IgD-negative memory B cell (primary cell): ENCODE measurements at regions not wholly inside any gene's neighbourhood (a gene's known extent, or its start where the extent isn't known, plus 50 kb on each side); places are given as distances from the start of the nearest gene placed in this dataset.
"Not testable (repeated sequence)": the region's sequence is repeated elsewhere in the genome, so short reads cannot be mapped to it uniquely, and the experiment has no call there.

ENCODE experiments used
- H3K27ac Mint-ChIP-seq, 3 donors: one replicate each; pipeline ENCODE4 v1.8.0; 2020 to 2022; ENCODE audit warnings: mild to moderate bottlenecking in 3 of 3, mixed read lengths in 3 of 3, moderate library complexity in 1 of 3
- H3K27me3 Mint-ChIP-seq: one replicate; pipeline ENCODE4 v1.8.0; 2021; ENCODE audit warnings: mixed read lengths
- H3K36me3 Mint-ChIP-seq: one replicate; pipeline ENCODE4 v1.8.0; 2020; ENCODE audit warnings: mild to moderate bottlenecking, mixed read lengths
- H3K4me1 Mint-ChIP-seq, 3 donors: one replicate each; pipeline ENCODE4 v1.8.0; 2020 to 2022; ENCODE audit warnings: mixed read lengths in 3 of 3, mild to moderate bottlenecking in 1 of 3
- H3K4me3 Mint-ChIP-seq, 4 donors: one replicate each; pipeline ENCODE4 v1.8.0; 2020 to 2022; ENCODE audit warnings: mild to moderate bottlenecking in 4 of 4, mixed read lengths in 4 of 4, moderate library complexity in 3 of 4
- H3K9me3 Mint-ChIP-seq, 3 donors: one replicate each; pipeline ENCODE4 v1.8.0; 2020 to 2021; ENCODE audit warnings: mixed read lengths in 3 of 3, mild to moderate bottlenecking in 1 of 3

- not testable (repeated sequence) for H3K27ac Mint-ChIP-seq
Measured at GRCh38 chr9:138174954-138175353, 297.4 kb downstream of the CACNA1B start.

GRCh38 chr9:138175354-138175753 is 297.8 kb downstream of the CACNA1B start:
- not testable (repeated sequence) for H3K36me3 Mint-ChIP-seq, H3K27ac Mint-ChIP-seq, H3K4me3 Mint-ChIP-seq, H3K27me3 Mint-ChIP-seq, H3K4me1 Mint-ChIP-seq, H3K9me3 Mint-ChIP-seq

More at GRCh38 chr9:138174954-138175353, 297.4 kb downstream of the CACNA1B start:
- H3K36me3 Mint-ChIP-seq, H3K4me1 Mint-ChIP-seq, H3K4me3 Mint-ChIP-seq, H3K9me3 Mint-ChIP-seq, H3K27me3 Mint-ChIP-seq: not testable (repeated sequence)

GRCh38 chr9:138177091-138177490 is 299.5 kb downstream of the CACNA1B start:
- not testable (repeated sequence) for H3K27ac Mint-ChIP-seq, H3K4me1 Mint-ChIP-seq, H3K36me3 Mint-ChIP-seq, H3K4me3 Mint-ChIP-seq, H3K27me3 Mint-ChIP-seq, H3K9me3 Mint-ChIP-seq

GRCh38 chr9:138179003-138179402 is 301.4 kb downstream of the CACNA1B start:
- H3K9me3 Mint-ChIP-seq, H3K36me3 Mint-ChIP-seq, H3K4me3 Mint-ChIP-seq, H3K4me1 Mint-ChIP-seq, H3K27me3 Mint-ChIP-seq: not testable (repeated sequence)
- peak overlapping the region in 1 of 3 donors; percentile 23 for H3K27ac Mint-ChIP-seq

GRCh38 chr9:138179671-138180070 is 302.1 kb downstream of the CACNA1B start:
- not testable (repeated sequence) for H3K27ac Mint-ChIP-seq, H3K27me3 Mint-ChIP-seq

GRCh38 chr9:138181963-138182362 is 304.4 kb downstream of the CACNA1B start:
- not testable (repeated sequence) for H3K9me3 Mint-ChIP-seq, H3K36me3 Mint-ChIP-seq, H3K27me3 Mint-ChIP-seq, H3K4me1 Mint-ChIP-seq, H3K4me3 Mint-ChIP-seq
- peak overlapping the region in 1 of 3 donors; percentile 9 for H3K27ac Mint-ChIP-seq

More at GRCh38 chr9:138179671-138180070, 302.1 kb downstream of the CACNA1B start:
- H3K4me1 Mint-ChIP-seq, H3K36me3 Mint-ChIP-seq, H3K9me3 Mint-ChIP-seq, H3K4me3 Mint-ChIP-seq: not testable (repeated sequence)

GRCh38 chr9:138197156-138197555 is 319.6 kb downstream of the CACNA1B start:
- not testable (repeated sequence) for H3K27me3 Mint-ChIP-seq, H3K9me3 Mint-ChIP-seq, H3K4me1 Mint-ChIP-seq, H3K27ac Mint-ChIP-seq, H3K36me3 Mint-ChIP-seq, H3K4me3 Mint-ChIP-seq

- H3K36me3 Mint-ChIP-seq, H3K27me3 Mint-ChIP-seq, H3K4me3 Mint-ChIP-seq, H3K27ac Mint-ChIP-seq, H3K9me3 Mint-ChIP-seq, H3K4me1 Mint-ChIP-seq: not testable (repeated sequence)
Measured at GRCh38 chr9:138198963-138199362, 321.4 kb downstream of the CACNA1B start.

- H3K9me3 Mint-ChIP-seq, H3K36me3 Mint-ChIP-seq, H3K4me3 Mint-ChIP-seq, H3K27me3 Mint-ChIP-seq, H3K4me1 Mint-ChIP-seq, H3K27ac Mint-ChIP-seq: not testable (repeated sequence)
Measured at GRCh38 chr9:138199917-138200316, 322.3 kb downstream of the CACNA1B start.

- H3K9me3 Mint-ChIP-seq, H3K27me3 Mint-ChIP-seq, H3K36me3 Mint-ChIP-seq, H3K4me1 Mint-ChIP-seq, H3K27ac Mint-ChIP-seq, H3K4me3 Mint-ChIP-seq: not testable (repeated sequence)
Measured at GRCh38 chr9:138200481-138201142, 323.0 kb downstream of the CACNA1B start.

- not testable (repeated sequence) for H3K36me3 Mint-ChIP-seq, H3K9me3 Mint-ChIP-seq, H3K27ac Mint-ChIP-seq, H3K27me3 Mint-ChIP-seq, H3K4me1 Mint-ChIP-seq, H3K4me3 Mint-ChIP-seq
Measured at GRCh38 chr9:138201167-138201889, 323.7 kb downstream of the CACNA1B start.

GRCh38 chr9:138202043-138202442 is 324.5 kb downstream of the CACNA1B start:
- not testable (repeated sequence) for H3K27ac Mint-ChIP-seq, H3K4me3 Mint-ChIP-seq, H3K36me3 Mint-ChIP-seq, H3K27me3 Mint-ChIP-seq, H3K9me3 Mint-ChIP-seq, H3K4me1 Mint-ChIP-seq

- not testable (repeated sequence) for H3K4me3 Mint-ChIP-seq, H3K27ac Mint-ChIP-seq, H3K36me3 Mint-ChIP-seq, H3K4me1 Mint-ChIP-seq, H3K27me3 Mint-ChIP-seq, H3K9me3 Mint-ChIP-seq
Measured at GRCh38 chr9:138203304-138203703, 325.7 kb downstream of the CACNA1B start.

- not testable (repeated sequence) for H3K27ac Mint-ChIP-seq, H3K36me3 Mint-ChIP-seq, H3K4me3 Mint-ChIP-seq, H3K27me3 Mint-ChIP-seq, H3K4me1 Mint-ChIP-seq, H3K9me3 Mint-ChIP-seq
Measured at GRCh38 chr9:138203872-138204271, 326.3 kb downstream of the CACNA1B start.

GRCh38 chr9:138206108-138206507 is 328.5 kb downstream of the CACNA1B start:
- not testable (repeated sequence) for H3K9me3 Mint-ChIP-seq, H3K36me3 Mint-ChIP-seq, H3K4me3 Mint-ChIP-seq, H3K27ac Mint-ChIP-seq, H3K27me3 Mint-ChIP-seq, H3K4me1 Mint-ChIP-seq

GRCh38 chr9:138207300-138208179 is 330.0 kb downstream of the CACNA1B start:
- not testable (repeated sequence) for H3K27ac Mint-ChIP-seq, H3K4me1 Mint-ChIP-seq

More at GRCh38 chr9:138207300-138208179, 330.0 kb downstream of the CACNA1B start:
- H3K4me3 Mint-ChIP-seq, H3K27me3 Mint-ChIP-seq, H3K36me3 Mint-ChIP-seq, H3K9me3 Mint-ChIP-seq: not testable (repeated sequence)
